Upper lobe of left lung (tissue), 4 donors: ENCODE measurements at regions not wholly inside any gene's neighbourhood (a gene's known extent, or its start where the extent isn't known, plus 50 kb on each side); places are given as distances from the start of the nearest gene placed in this dataset.

Experiments used
- CTCF ChIP-seq, 6 experiments: fragments of 450-650 bp in 4 of 6; fragments of 200-600 bp in 2 of 6; sonication (generic) in 2 of 6; IDR thresholded peaks; one replicate each; pipeline ENCODE4 v1.5.1; 2016 to 2019; ENCODE audit warnings: antibody characterized with exemption in 6 of 6
- EP300 ChIP-seq, 4 donors: sonication (generic); formaldehyde crosslinking; IDR thresholded peaks; one replicate each; pipeline ENCODE4 v1.5.1; 2017; ENCODE audit warnings: antibody characterized with exemption in 4 of 4, control low read depth in 2 of 4

- TF ChIP-seq CTCF (IDR thresholded peaks at IDR 0.05) (no peak), EP300 (IDR thresholded peaks at IDR 0.05) (no peak)
Observed at GRCh38 chr6:67687396-67687795, 947.7 kb upstream of the ADGRB3 start.
